ENCODE measurements at regions not wholly inside any gene's neighbourhood (a gene's known extent, or its start where the extent isn't known, plus 50 kb on each side); places are given as distances from the start of the nearest gene placed in this dataset.

DNA sequence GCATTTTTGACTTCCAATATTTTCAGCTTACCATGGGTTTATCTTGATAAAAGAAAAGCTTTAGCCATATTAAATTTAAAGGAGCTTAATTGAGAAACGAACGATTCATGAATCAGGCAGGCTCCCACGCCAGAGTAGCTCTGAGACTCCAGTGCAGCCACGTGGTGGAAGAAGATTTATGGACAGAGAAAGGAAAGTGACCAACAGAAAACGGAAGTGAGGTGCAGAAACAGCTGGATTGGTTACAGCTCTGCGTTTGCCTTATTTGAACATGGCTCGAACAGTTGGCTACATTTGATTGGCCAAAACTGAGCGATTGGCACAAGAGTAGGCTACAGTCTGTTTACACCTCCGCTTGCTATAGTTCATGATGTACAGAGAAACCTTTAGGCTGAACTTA lies 395.4 kb downstream of the GATA3 start:
- DNase-seq (ENCODE audit: low read depth, low spot score) (no peak), ATAC-seq (no peak)
- CTCF ChIA-PET, result no interaction called here
- no peak overlapping the region for H3K9ac ChIP-seq (ENCODE audit: low read length)
- no TSS peak for BruUV-seq (replicated peaks)
- H3K27ac ChIP-seq (ENCODE audit: low read depth, low read length), result no peak overlapping the region
- H2AFZ ChIP-seq (ENCODE audit: low read depth, low read length, poor library complexity, severe bottlenecking), result no peak overlapping the region
- POLR2A ChIA-PET, result interaction anchor here (0.7 kb wide), 1 partner anchor 14 kb away, joined by 3 read pairs; no protein-coding TSS in a partner anchor
- TF ChIP-seq JUND (IDR thresholded peaks at IDR 0.05) (no peak), RAD21 (IDR thresholded peaks at IDR 0.05; ENCODE audit: low read depth) (no peak), CBX3 (IDR thresholded peaks at IDR 0.05; ENCODE audit: low read depth) (no peak), POLR2A (IDR thresholded peaks at IDR 0.05; ENCODE audit: borderline replicate concordance, extremely low read depth, insufficient read depth, insufficient read length) (no peak)
- TF ChIP-seq, protein P1, sequence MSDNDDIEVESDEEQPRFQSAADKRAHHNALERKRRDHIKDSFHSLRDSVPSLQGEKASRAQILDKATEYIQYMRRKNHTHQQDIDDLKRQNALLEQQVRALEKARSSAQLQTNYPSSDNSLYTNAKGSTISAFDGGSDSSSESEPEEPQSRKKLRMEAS (IDR thresholded peaks at IDR 0.05), result no peak
- H3K27me3 ChIP-seq (ENCODE audit: insufficient read depth, low read length), result no peaks in the 10 kb centered on the region
- H3K4me1 ChIP-seq (ENCODE audit: control insufficient read depth in 1 of 2, insufficient read depth in 2 of 2, low read length in 2 of 2), result no peaks in the 10 kb centered on the region
- no peak overlapping the region for H3K4me2 ChIP-seq (ENCODE audit: low read length)
- H3K36me3 ChIP-seq (ENCODE audit: control insufficient read depth in 1 of 2, insufficient read depth in 2 of 2, low read length in 2 of 2), result no peaks in the 10 kb centered on the region
- no peaks in the 10 kb centered on the region; a peak in 1 of 4 replicates for H3K9me3 ChIP-seq (ENCODE audit: control insufficient read depth in 1 of 2, insufficient read depth in 1 of 2, low read depth in 1 of 2, low read length in 2 of 2)
- no peaks in the 10 kb centered on the region for H3K9me2 ChIP-seq (ENCODE audit: insufficient read depth)
- no peak overlapping the region for H3K4me3 ChIP-seq (replicated peaks in 1 of 2; ENCODE audit: low read depth in 1 of 2, low read length in 2 of 2)
- RAD21 ChIA-PET (ENCODE audit: low non-redundant PET in 1 of 2, low total read pairs in 2 of 2, uncharacterized antibody in 2 of 2, unreplicated experiment in 2 of 2), result interaction anchor here in 1 of 2 experiments (0.6 kb wide), 1 partner anchor 51 kb away, joined by 3 read pairs; no protein-coding TSS in a partner anchor
- intact Hi-C loops (cut with micrococcal nuclease), result no loop called here
- H3K79me2 ChIP-seq (ENCODE audit: insufficient read depth, low read length), result no peaks in the 10 kb centered on the region
- no peaks in the 10 kb centered on the region for H4K20me1 ChIP-seq (ENCODE audit: insufficient read depth)

DNA sequence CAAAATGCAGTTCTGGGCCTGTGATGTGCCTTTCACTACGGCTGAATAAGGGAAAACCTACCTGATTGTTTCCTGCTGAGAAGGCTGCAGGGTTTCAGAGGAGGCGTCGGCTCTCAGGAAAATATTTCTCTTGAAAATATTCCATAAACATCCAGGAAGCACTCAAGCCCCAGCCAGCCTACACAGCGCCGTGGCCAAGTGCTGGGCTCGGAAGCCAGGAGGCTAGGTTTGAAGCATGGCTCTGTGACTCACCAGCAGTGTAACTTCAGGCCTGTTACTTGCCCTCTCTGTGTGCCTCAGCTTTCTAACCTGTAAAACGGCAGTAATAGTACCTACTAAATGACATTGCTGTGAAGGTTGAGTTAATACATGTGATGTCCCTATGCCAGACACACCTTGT lies 399.1 kb downstream of the GATA3 start:
- Histone ChIP-seq H3K4me3 (replicated peaks in 1 of 2; ENCODE audit: low read depth in 1 of 2, low read length in 2 of 2) (no peak overlapping the region), H3K4me2 (ENCODE audit: low read length) (no peak overlapping the region), H3K27ac (ENCODE audit: low read depth, low read length) (no peak overlapping the region), H3K9me2 (ENCODE audit: insufficient read depth) (no peaks in the 10 kb centered on the region), H3K36me3 (ENCODE audit: control insufficient read depth in 1 of 2, insufficient read depth in 2 of 2, low read length in 2 of 2) (no peaks in the 10 kb centered on the region), H3K79me2 (ENCODE audit: insufficient read depth, low read length) (no peaks in the 10 kb centered on the region), H2AFZ (ENCODE audit: low read depth, low read length, poor library complexity, severe bottlenecking) (no peak overlapping the region), H3K4me1 (ENCODE audit: control insufficient read depth in 1 of 2, insufficient read depth in 2 of 2, low read length in 2 of 2) (no peaks in the 10 kb centered on the region), H4K20me1 (ENCODE audit: insufficient read depth) (no peaks in the 10 kb centered on the region), H3K27me3 (ENCODE audit: insufficient read depth, low read length) (no peaks in the 10 kb centered on the region), H3K9ac (ENCODE audit: low read length) (no peak overlapping the region), H3K9me3 (ENCODE audit: control insufficient read depth in 1 of 2, insufficient read depth in 1 of 2, low read depth in 1 of 2, low read length in 2 of 2) (no peaks in the 10 kb centered on the region; a peak in 1 of 4 replicates)
- POLR2A ChIA-PET, result no interaction called here
- intact Hi-C loops (cut with micrococcal nuclease), result no loop called here
- CTCF ChIA-PET, result no interaction called here
- DNase-seq (ENCODE audit: low read depth, low spot score), result no peak
- RAD21 ChIA-PET (ENCODE audit: low non-redundant PET in 1 of 2, low total read pairs in 2 of 2, uncharacterized antibody in 2 of 2, unreplicated experiment in 2 of 2), result no interaction called here
- BruUV-seq (replicated peaks), result no TSS peak
- no peak for ATAC-seq
- TF ChIP-seq ZNF274 (IDR thresholded peaks at IDR 0.05; ENCODE audit: low read depth, low read length), result no peak
- TF ChIP-seq, protein P1 (IDR thresholded peaks at IDR 0.05), result no peak
- TF ChIP-seq RAD21 (IDR thresholded peaks at IDR 0.05; ENCODE audit: low read depth), result no peak
- TF ChIP-seq FOSL1 (IDR thresholded peaks at IDR 0.05; ENCODE audit: low read depth), result no peak
- TF ChIP-seq CEBPB (IDR thresholded peaks at IDR 0.05; ENCODE audit: low read depth), result no peak
- no peak for TF ChIP-seq CBX3 (IDR thresholded peaks at IDR 0.05; ENCODE audit: low read depth)
- TF ChIP-seq, protein P2, sequence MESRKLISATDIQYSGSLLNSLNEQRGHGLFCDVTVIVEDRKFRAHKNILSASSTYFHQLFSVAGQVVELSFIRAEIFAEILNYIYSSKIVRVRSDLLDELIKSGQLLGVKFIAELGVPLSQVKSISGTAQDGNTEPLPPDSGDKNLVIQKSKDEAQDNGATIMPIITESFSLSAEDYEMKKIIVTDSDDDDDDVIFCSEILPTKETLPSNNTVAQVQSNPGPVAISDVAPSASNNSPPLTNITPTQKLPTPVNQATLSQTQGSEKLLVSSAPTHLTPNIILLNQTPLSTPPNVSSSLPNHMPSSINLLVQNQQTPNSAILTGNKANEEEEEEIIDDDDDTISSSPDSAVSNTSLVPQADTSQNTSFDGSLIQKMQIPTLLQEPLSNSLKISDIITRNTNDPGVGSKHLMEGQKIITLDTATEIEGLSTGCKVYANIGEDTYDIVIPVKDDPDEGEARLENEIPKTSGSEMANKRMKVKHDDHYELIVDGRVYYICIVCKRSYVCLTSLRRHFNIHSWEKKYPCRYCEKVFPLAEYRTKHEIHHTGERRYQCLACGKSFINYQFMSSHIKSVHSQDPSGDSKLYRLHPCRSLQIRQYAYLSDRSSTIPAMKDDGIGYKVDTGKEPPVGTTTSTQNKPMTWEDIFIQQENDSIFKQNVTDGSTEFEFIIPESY (IDR thresholded peaks at IDR 0.05; ENCODE audit: extremely low read depth, insufficient replicate concordance, low read length), result no peak
- TF ChIP-seq ELF1 (IDR thresholded peaks at IDR 0.05; ENCODE audit: borderline replicate concordance, low read depth), result no peak
- no peak for TF ChIP-seq SIN3A (IDR thresholded peaks at IDR 0.05; ENCODE audit: low read depth)
- no peak for TF ChIP-seq REST (IDR thresholded peaks at IDR 0.05; ENCODE audit: low read depth)
- TF ChIP-seq TCF7L2 (IDR thresholded peaks at IDR 0.05; ENCODE audit: borderline replicate concordance, extremely low read depth, insufficient read depth, insufficient read length), result no peak
- TF ChIP-seq JUND (IDR thresholded peaks at IDR 0.05), result no peak
- no peak for TF ChIP-seq EZH2phosphoT487 (IDR thresholded peaks at IDR 0.05; ENCODE audit: borderline replicate concordance)
- no peak for TF ChIP-seq EGR1 (IDR thresholded peaks at IDR 0.05; ENCODE audit: low read depth)
- no peak for TF ChIP-seq POLR2A (IDR thresholded peaks at IDR 0.05; ENCODE audit: borderline replicate concordance, extremely low read depth, insufficient read depth, insufficient read length)

All from HCT116 (cell line).